Superior temporal gyrus (tissue), 1 donor: ENCODE measurements at regions not wholly inside any gene's neighbourhood (a gene's known extent, or its start where the extent isn't known, plus 50 kb on each side); places are given as distances from the start of the nearest gene placed in this dataset.

ENCODE experiments used
- DNase-seq: peaks from one replicate; pipeline ENCODE4 v3.0.0-alpha.2; 2016; ENCODE audit errors: extremely low spot score

- no peak for DNase-seq
These were observed 556.9 kb downstream of the DNAJB9 start for GRCh38 chr7:109126404-109127050.

GRCh38 chr7:109127145-109127544, 557.5 kb downstream of the DNAJB9 start:
- no peak for DNase-seq

- no peak for DNase-seq
These were observed 561.5 kb downstream of the DNAJB9 start for GRCh38 chr7:109131141-109131540.

- DNase-seq = no peak
These were observed 567.2 kb downstream of the DNAJB9 start for GRCh38 chr7:109136893-109137292.

GRCh38 chr7:109154748-109155147, 585.1 kb downstream of the DNAJB9 start:
- DNase-seq = no peak

GRCh38 chr7:109158246-109158645, 588.6 kb downstream of the DNAJB9 start:
- DNase-seq = no peak

- no peak for DNase-seq
These were observed 607.0 kb downstream of the DNAJB9 start for GRCh38 chr7:109176661-109177060.

- DNase-seq = no peak
These were observed 608.7 kb downstream of the DNAJB9 start for GRCh38 chr7:109178342-109178741.

- no peak for DNase-seq
These were observed 609.9 kb downstream of the DNAJB9 start for GRCh38 chr7:109179601-109180000.

GRCh38 chr7:109190766-109191398, 621.2 kb downstream of the DNAJB9 start:
- no peak for DNase-seq

GRCh38 chr7:109206196-109206595, 636.5 kb downstream of the DNAJB9 start:
- no peak for DNase-seq

- no peak for DNase-seq
These were observed 643.4 kb downstream of the DNAJB9 start for GRCh38 chr7:109213081-109213480.

GRCh38 chr7:109215341-109215740, 645.7 kb downstream of the DNAJB9 start:
- DNase-seq = no peak

GRCh38 chr7:109224100-109224499, 654.4 kb downstream of the DNAJB9 start:
- DNase-seq = no peak

- no peak for DNase-seq
These were observed 657.0 kb downstream of the DNAJB9 start for GRCh38 chr7:109226699-109227098.

GRCh38 chr7:109235316-109235715, 665.6 kb downstream of the DNAJB9 start:
- no peak for DNase-seq

- DNase-seq = no peak
These were observed 676.8 kb downstream of the DNAJB9 start for GRCh38 chr7:109246330-109247077.

GRCh38 chr7:109256762-109257560, 687.3 kb downstream of the DNAJB9 start:
- no peak for DNase-seq

- DNase-seq = no peak
These were observed 689.5 kb downstream of the DNAJB9 start for GRCh38 chr7:109259151-109259550.

GRCh38 chr7:109261781-109262180, 692.1 kb downstream of the DNAJB9 start:
- DNase-seq = no peak

GRCh38 chr7:109266610-109267009, 696.9 kb downstream of the DNAJB9 start:
- no peak for DNase-seq

- DNase-seq = no peak
These were observed 706.7 kb downstream of the DNAJB9 start for GRCh38 chr7:109276348-109276747.
